Neural progenitor cell (in vitro differentiated cells): ENCODE measurements at regions not wholly inside any gene's neighbourhood (a gene's known extent, or its start where the extent isn't known, plus 50 kb on each side); places are given as distances from the start of the nearest gene placed in this dataset.
A peak's percentile ranks its signal among the peaks of the same experiment; 100 is the strongest.

Experiments
- DNase-seq: peaks from one replicate; pipeline ENCODE4 v3.0.0-alpha.2; 2016; ENCODE audit warnings: low spot score
- H2AFZ ChIP-seq: fragments of 200-600 bp; sonication (generic); replicated peaks from 2 replicates; pipeline ENCODE4 v1.6.1; 2016; ENCODE audit warnings: antibody characterized with exemption
- H3F3A ChIP-seq: fragments of 200-600 bp; sonication (generic); 2 replicates; pipeline ENCODE4 v1.6.1; 2016; ENCODE audit warnings: antibody characterized with exemption, low read depth
- H3K27ac ChIP-seq: fragments of 200-600 bp; sonication (generic); 2 replicates; pipeline ENCODE4 v1.5.1; 2016; ENCODE audit warnings: mild to moderate bottlenecking
- H3K27me3 ChIP-seq: fragments of 200-600 bp; sonication (generic); 2 replicates; pipeline ENCODE4 v1.6.1; 2016; ENCODE audit warnings: mild to moderate bottlenecking, moderate library complexity
- H3K36me3 ChIP-seq: fragments of 200-600 bp; sonication (generic); 2 replicates; pipeline ENCODE4 v1.5.1; 2016
- H3K4me1 ChIP-seq: fragments of 200-600 bp; sonication (generic); 2 replicates; pipeline ENCODE4 v1.6.1; 2016; ENCODE audit warnings: mixed run types
- H3K4me2 ChIP-seq: fragments of 200-600 bp; sonication (generic); 2 replicates; pipeline ENCODE4 v1.6.1; 2016
- H3K4me3 ChIP-seq: fragments of 200-600 bp; sonication (generic); 2 replicates; pipeline ENCODE4 v1.5.1; 2016
- H3K79me2 ChIP-seq: fragments of 200-600 bp; sonication (generic); 2 replicates; pipeline ENCODE4 v1.6.1; 2016; ENCODE audit warnings: low read depth
- H3K9ac ChIP-seq: fragments of 200-600 bp; sonication (generic); 2 replicates; pipeline ENCODE4 v1.6.1; 2016
- H3K9me3 ChIP-seq: fragments of 200-600 bp; sonication (generic); 2 replicates; pipeline ENCODE4 v1.5.1; 2016; ENCODE audit warnings: low read depth
- H4K20me1 ChIP-seq: fragments of 200-600 bp; sonication (generic); 2 replicates; pipeline ENCODE4 v1.6.1; 2016; ENCODE audit warnings: low read depth
- H3K27ac Mint-ChIP-seq: 3 replicates; pipeline ENCODE4 v1.8.0; 2021; ENCODE audit warnings: mixed read lengths
- H3K27me3 Mint-ChIP-seq: 2 replicates; pipeline ENCODE4 v1.8.0; 2022; ENCODE audit warnings: low read depth, mild to moderate bottlenecking, inconsistent platforms, moderate library complexity, mixed read lengths; ENCODE audit not compliant: insufficient read depth
- H3K36me3 Mint-ChIP-seq: 3 replicates; pipeline ENCODE4 v1.8.0; 2021; ENCODE audit warnings: mixed read lengths
- H3K4me1 Mint-ChIP-seq: 3 replicates; pipeline ENCODE4 v1.8.0; 2021; ENCODE audit warnings: mixed read lengths
- H3K4me3 Mint-ChIP-seq: 3 replicates; pipeline ENCODE4 v1.8.0; 2021; ENCODE audit warnings: mild to moderate bottlenecking, moderate library complexity, mixed read lengths
- H3K9me3 Mint-ChIP-seq: 3 replicates; pipeline ENCODE4 v1.8.0; 2020; ENCODE audit warnings: mixed read lengths
- EZH2 ChIP-seq: fragments of 200-600 bp; sonication (generic); IDR thresholded peaks from 2 replicates; pipeline ENCODE4 v1.6.1; 2017; ENCODE audit warnings: antibody characterized with exemption, mild to moderate bottlenecking, moderate library complexity
- EZH2phosphoT487 ChIP-seq: fragments of 200-600 bp; sonication (generic); IDR thresholded peaks from 2 replicates; pipeline ENCODE4 v1.6.1; 2017; ENCODE audit warnings: antibody characterized with exemption
- TF ChIP-seq, protein P1 (sequence below): fragments of 200-600 bp; sonication (generic); IDR thresholded peaks from 2 replicates; pipeline ENCODE4 v1.5.1; 2017; ENCODE audit warnings: antibody characterized with exemption, mild to moderate bottlenecking

DNA sequence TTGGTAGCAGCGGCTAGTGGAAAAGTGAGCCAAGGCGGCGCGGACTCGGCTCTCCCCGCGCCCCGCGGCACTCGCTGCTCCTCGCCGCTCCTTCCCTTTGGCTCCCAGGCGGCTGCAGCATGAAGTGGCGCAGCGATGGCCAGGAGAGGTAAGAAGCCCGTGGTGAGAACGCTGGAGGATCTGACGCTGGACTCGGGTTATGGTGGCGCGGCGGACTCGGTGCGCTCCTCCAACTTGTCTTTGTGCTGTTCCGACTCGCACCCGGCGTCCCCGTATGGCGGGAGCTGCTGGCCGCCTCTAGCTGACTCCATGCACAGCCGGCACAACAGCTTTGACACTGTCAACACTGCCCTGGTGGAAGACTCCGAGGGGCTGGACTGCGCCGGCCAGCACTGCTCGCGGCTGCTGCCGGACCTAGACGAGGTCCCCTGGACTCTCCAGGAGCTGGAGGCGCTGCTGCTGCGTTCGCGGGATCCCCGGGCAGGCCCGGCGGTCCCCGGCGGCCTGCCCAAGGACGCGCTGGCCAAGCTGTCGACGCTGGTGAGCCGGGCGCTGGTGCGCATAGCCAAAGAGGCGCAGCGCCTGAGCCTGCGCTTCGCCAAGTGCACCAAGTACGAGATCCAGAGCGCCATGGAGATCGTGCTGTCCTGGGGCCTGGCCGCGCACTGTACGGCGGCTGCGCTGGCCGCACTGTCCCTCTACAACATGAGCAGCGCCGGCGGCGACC lies 225.6 kb upstream of the CRY1 start:
- peaks cover 21% of the 10 kb centered on the region for H3F3A ChIP-seq
- H3K27ac Mint-ChIP-seq: no peak overlapping the region
- H3K4me3 Mint-ChIP-seq: peak overlapping the region; percentile 94
- no peak overlapping the region for H3K27ac ChIP-seq
- H3K27me3 Mint-ChIP-seq: peaks cover 44% of the 10 kb centered on the region
- no peaks in the 10 kb centered on the region for H3K9me3 ChIP-seq
- peaks cover 88% of the 10 kb centered on the region for H3K27me3 ChIP-seq
- H3K9me3 Mint-ChIP-seq: peaks cover 3% of the 10 kb centered on the region
- H3K4me3 ChIP-seq: peak overlapping the region; percentile 85
- peak; percentile 78 for DNase-seq
- H3K4me2 ChIP-seq: peak overlapping the region; percentile 96
- H3K4me1 ChIP-seq: peaks cover 8% of the 10 kb centered on the region
- no peaks in the 10 kb centered on the region for H3K36me3 Mint-ChIP-seq
- peaks cover 24% of the 10 kb centered on the region for H4K20me1 ChIP-seq
- peak overlapping the region; percentile 87 for H2AFZ ChIP-seq
- H3K9ac ChIP-seq: no peak overlapping the region
- no peaks in the 10 kb centered on the region for H3K79me2 ChIP-seq
- TF ChIP-seq EZH2: no peak
- TF ChIP-seq EZH2phosphoT487: no peak
- TF ChIP-seq, protein P1, sequence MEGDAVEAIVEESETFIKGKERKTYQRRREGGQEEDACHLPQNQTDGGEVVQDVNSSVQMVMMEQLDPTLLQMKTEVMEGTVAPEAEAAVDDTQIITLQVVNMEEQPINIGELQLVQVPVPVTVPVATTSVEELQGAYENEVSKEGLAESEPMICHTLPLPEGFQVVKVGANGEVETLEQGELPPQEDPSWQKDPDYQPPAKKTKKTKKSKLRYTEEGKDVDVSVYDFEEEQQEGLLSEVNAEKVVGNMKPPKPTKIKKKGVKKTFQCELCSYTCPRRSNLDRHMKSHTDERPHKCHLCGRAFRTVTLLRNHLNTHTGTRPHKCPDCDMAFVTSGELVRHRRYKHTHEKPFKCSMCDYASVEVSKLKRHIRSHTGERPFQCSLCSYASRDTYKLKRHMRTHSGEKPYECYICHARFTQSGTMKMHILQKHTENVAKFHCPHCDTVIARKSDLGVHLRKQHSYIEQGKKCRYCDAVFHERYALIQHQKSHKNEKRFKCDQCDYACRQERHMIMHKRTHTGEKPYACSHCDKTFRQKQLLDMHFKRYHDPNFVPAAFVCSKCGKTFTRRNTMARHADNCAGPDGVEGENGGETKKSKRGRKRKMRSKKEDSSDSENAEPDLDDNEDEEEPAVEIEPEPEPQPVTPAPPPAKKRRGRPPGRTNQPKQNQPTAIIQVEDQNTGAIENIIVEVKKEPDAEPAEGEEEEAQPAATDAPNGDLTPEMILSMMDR: no peak
- peaks cover 27% of the 10 kb centered on the region for H3K4me1 Mint-ChIP-seq
- H3K36me3 ChIP-seq: no peaks in the 10 kb centered on the region

DNA sequence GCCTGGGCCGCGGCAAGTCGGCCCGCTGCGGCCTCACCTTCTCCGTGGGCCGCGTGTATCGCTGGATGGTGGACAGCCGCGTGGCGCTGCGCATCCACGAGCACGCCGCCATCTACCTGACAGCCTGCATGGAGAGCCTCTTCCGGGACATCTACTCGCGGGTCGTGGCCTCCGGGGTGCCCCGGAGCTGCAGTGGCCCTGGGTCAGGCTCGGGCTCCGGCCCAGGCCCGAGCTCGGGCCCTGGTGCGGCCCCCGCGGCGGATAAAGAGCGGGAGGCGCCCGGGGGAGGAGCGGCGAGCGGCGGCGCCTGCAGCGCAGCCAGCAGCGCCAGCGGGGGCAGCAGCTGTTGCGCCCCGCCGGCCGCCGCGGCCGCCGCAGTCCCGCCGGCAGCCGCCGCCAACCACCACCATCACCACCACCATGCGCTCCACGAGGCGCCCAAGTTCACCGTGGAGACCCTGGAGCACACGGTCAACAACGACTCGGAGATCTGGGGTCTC lies 226.2 kb upstream of the CRY1 start:
- H3K4me3 ChIP-seq: peak overlapping the region; percentile 85
- peaks cover 24% of the 10 kb centered on the region for H4K20me1 ChIP-seq
- H3K9ac ChIP-seq: no peak overlapping the region
- peak overlapping the region; percentile 96 for H3K4me2 ChIP-seq
- H3K27ac ChIP-seq: no peak overlapping the region
- H3K27me3 ChIP-seq: peaks cover 84% of the 10 kb centered on the region
- no peaks in the 10 kb centered on the region for H3K79me2 ChIP-seq
- Mint-ChIP-seq H3K27me3 (peaks cover 44% of the 10 kb centered on the region), H3K4me1 (peaks cover 27% of the 10 kb centered on the region), H3K36me3 (no peaks in the 10 kb centered on the region), H3K4me3 (peak overlapping the region; percentile 92), H3K9me3 (peaks cover 3% of the 10 kb centered on the region), H3K27ac (no peak overlapping the region)
- peaks cover 8% of the 10 kb centered on the region for H3K4me1 ChIP-seq
- peaks cover 21% of the 10 kb centered on the region for H3F3A ChIP-seq
- peak; percentile 57 for DNase-seq
- peak; percentile 79 for TF ChIP-seq EZH2
- no peak for TF ChIP-seq EZH2phosphoT487
- TF ChIP-seq, protein P1: no peak
- H3K36me3 ChIP-seq: no peaks in the 10 kb centered on the region
- H3K9me3 ChIP-seq: no peaks in the 10 kb centered on the region
- H2AFZ ChIP-seq: peak overlapping the region; percentile 87

DNA sequence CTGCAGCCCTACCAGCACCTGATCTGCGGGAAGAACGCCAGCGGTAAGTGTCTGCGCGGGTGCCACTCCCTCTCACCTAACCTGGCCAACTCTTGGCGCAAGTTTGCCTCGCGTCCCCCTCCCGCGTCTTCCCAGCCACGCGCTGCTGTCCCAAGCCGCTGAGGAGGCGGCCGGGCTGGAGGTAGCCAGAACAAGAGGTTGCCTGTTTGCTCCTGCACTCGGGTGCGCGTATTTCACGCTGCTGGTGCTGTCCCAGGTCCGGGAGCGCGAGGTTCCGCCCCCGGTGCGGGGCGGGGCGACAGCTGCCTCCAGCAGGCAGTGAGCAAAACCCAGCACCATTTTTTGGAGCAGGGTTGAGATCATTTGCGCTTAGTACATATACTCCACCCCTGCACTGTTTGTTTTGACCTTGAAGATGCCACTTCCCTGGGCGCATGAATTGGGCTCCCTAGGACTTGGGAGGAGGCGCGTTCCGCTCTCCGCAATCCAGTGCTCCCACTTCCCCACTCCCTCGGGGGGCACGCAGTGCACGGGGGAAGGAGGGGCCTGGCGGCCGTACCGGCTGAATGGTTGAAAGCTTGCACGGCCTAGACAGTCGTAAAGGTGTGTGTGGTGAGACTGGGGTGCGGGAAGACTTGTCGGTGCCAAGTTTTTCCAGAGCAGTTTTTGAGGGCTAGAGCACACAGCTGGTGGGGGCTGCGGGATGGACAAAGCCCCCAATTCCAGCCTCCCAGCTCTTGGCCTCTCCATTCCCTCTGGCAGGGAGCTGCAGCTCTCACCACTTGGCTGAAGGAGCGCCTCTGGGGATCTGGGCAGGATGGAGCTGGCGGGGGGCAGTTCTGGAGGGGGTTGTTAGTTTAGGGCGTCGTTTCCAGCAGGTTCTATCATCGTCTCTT lies 226.9 kb upstream of the CRY1 start:
- Histone ChIP-seq H3K27ac (no peak overlapping the region), H3K9ac (no peak overlapping the region), H3K4me1 (peaks cover 8% of the 10 kb centered on the region), H2AFZ (no peak overlapping the region), H3K27me3 (peaks cover 77% of the 10 kb centered on the region), H4K20me1 (peaks cover 24% of the 10 kb centered on the region), H3F3A (peaks cover 21% of the 10 kb centered on the region), H3K4me3 (peak overlapping the region; percentile 85), H3K9me3 (no peaks in the 10 kb centered on the region), H3K36me3 (no peaks in the 10 kb centered on the region), H3K79me2 (no peaks in the 10 kb centered on the region), H3K4me2 (peak overlapping the region; percentile 96)
- Mint-ChIP-seq H3K9me3 (peaks cover 3% of the 10 kb centered on the region), H3K27ac (no peak overlapping the region), H3K4me1 (peaks cover 27% of the 10 kb centered on the region), H3K36me3 (no peaks in the 10 kb centered on the region), H3K4me3 (peak overlapping the region; percentile 92), H3K27me3 (peaks cover 42% of the 10 kb centered on the region)
- peak; percentile 80 for TF ChIP-seq EZH2phosphoT487
- TF ChIP-seq EZH2: peak; percentile 79
- TF ChIP-seq, protein P1: no peak
- peak; percentile 76 for DNase-seq
